ENCODE measurements at regions not wholly inside any gene's neighbourhood (a gene's known extent, or its start where the extent isn't known, plus 50 kb on each side); places are given as distances from the start of the nearest gene placed in this dataset.

GRCh38 chr3:31181661-31182060 is 287.2 kb upstream of the GADL1 start:
- FAIRE-seq (no peak), DNase-seq (ENCODE audit: low read depth) (no peak)
- Mint-ChIP-seq H3K9me3 (ENCODE audit: unreplicated experiment) (no peaks in the 10 kb centered on the region), H3K27ac (ENCODE audit: unreplicated experiment) (no peak overlapping the region), H3K4me1 (ENCODE audit: low read depth, unreplicated experiment) (peaks cover 13% of the 10 kb centered on the region), H3K36me3 (ENCODE audit: low read depth, unreplicated experiment) (no peaks in the 10 kb centered on the region), H3K27me3 (ENCODE audit: low read depth, unreplicated experiment) (no peaks in the 10 kb centered on the region), H3K4me3 (ENCODE audit: unreplicated experiment) (no peak overlapping the region)
- TF ChIP-seq CTCF (IDR thresholded peaks at IDR 0.05; ENCODE audit: insufficient read depth, low read depth, low read length) (no peak), EZH2 (IDR thresholded peaks at IDR 0.05; ENCODE audit: insufficient read depth, low read length) (no peak)
- Histone ChIP-seq H3K9me3 (ENCODE audit: insufficient read depth, low read depth, low read length) (no peaks in the 10 kb centered on the region), H3K9ac (ENCODE audit: low read length) (no peak overlapping the region), H3K79me2 (ENCODE audit: insufficient read depth, low read length) (no peaks in the 10 kb centered on the region), H3K4me3 (ENCODE audit: insufficient read depth, low read depth, low read length) (no peak overlapping the region), H3K4me2 (ENCODE audit: low read length) (no peak overlapping the region), H3K27ac (ENCODE audit: low read depth, low read length) (no peak overlapping the region), H3K36me3 (ENCODE audit: insufficient read depth, low read length) (no peaks in the 10 kb centered on the region), H3K4me1 (ENCODE audit: insufficient read depth, low read length) (no peaks in the 10 kb centered on the region), H3K27me3 (ENCODE audit: insufficient read depth, low read length) (no peaks in the 10 kb centered on the region), H4K20me1 (ENCODE audit: insufficient read depth, low read length) (no peaks in the 10 kb centered on the region), H2AFZ (ENCODE audit: low read depth, low read length) (no peak overlapping the region)

DNA sequence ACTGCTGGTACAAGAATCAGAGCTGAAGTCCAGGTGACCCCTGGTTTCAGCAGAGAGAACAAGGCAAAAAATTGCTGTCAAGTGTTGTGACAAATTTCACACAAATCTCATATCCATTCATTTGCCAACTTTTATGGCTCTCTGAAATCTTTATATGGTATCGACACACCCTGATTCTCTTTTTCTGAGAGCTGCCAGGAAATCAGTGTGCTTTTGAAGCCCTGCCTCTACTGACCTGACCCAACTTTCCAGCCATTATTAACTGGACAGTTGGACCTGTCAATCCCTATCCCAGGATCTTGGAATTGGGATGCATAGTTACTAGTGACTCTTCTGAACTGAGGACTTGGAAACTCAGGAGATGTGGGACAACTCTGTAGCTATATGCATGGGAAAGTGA is 288.2 kb upstream of the GADL1 start:
- FAIRE-seq (no peak), DNase-seq (ENCODE audit: low read depth) (no peak)
- Mint-ChIP-seq H3K4me1 (ENCODE audit: low read depth, unreplicated experiment) (peaks cover 13% of the 10 kb centered on the region), H3K27ac (ENCODE audit: unreplicated experiment) (no peak overlapping the region), H3K36me3 (ENCODE audit: low read depth, unreplicated experiment) (no peaks in the 10 kb centered on the region), H3K27me3 (ENCODE audit: low read depth, unreplicated experiment) (no peaks in the 10 kb centered on the region), H3K4me3 (ENCODE audit: unreplicated experiment) (no peak overlapping the region), H3K9me3 (ENCODE audit: unreplicated experiment) (no peaks in the 10 kb centered on the region)
- no peaks in the 10 kb centered on the region for H3K9me3 ChIP-seq (ENCODE audit: insufficient read depth, low read depth, low read length)
- H4K20me1 ChIP-seq (ENCODE audit: insufficient read depth, low read length): no peaks in the 10 kb centered on the region
- H3K27ac ChIP-seq (ENCODE audit: low read depth, low read length): no peak overlapping the region
- no peak overlapping the region for H3K4me3 ChIP-seq (ENCODE audit: insufficient read depth, low read depth, low read length)
- no peaks in the 10 kb centered on the region for H3K79me2 ChIP-seq (ENCODE audit: insufficient read depth, low read length)
- no peaks in the 10 kb centered on the region for H3K4me1 ChIP-seq (ENCODE audit: insufficient read depth, low read length)
- H2AFZ ChIP-seq (ENCODE audit: low read depth, low read length): no peak overlapping the region
- H3K9ac ChIP-seq (ENCODE audit: low read length): no peak overlapping the region
- no peaks in the 10 kb centered on the region for H3K27me3 ChIP-seq (ENCODE audit: insufficient read depth, low read length)
- H3K36me3 ChIP-seq (ENCODE audit: insufficient read depth, low read length): no peaks in the 10 kb centered on the region
- TF ChIP-seq EZH2 (IDR thresholded peaks at IDR 0.05; ENCODE audit: insufficient read depth, low read length): no peak
- TF ChIP-seq CTCF (IDR thresholded peaks at IDR 0.05; ENCODE audit: insufficient read depth, low read depth, low read length): no peak
- no peak overlapping the region for H3K4me2 ChIP-seq (ENCODE audit: low read length)

DNA sequence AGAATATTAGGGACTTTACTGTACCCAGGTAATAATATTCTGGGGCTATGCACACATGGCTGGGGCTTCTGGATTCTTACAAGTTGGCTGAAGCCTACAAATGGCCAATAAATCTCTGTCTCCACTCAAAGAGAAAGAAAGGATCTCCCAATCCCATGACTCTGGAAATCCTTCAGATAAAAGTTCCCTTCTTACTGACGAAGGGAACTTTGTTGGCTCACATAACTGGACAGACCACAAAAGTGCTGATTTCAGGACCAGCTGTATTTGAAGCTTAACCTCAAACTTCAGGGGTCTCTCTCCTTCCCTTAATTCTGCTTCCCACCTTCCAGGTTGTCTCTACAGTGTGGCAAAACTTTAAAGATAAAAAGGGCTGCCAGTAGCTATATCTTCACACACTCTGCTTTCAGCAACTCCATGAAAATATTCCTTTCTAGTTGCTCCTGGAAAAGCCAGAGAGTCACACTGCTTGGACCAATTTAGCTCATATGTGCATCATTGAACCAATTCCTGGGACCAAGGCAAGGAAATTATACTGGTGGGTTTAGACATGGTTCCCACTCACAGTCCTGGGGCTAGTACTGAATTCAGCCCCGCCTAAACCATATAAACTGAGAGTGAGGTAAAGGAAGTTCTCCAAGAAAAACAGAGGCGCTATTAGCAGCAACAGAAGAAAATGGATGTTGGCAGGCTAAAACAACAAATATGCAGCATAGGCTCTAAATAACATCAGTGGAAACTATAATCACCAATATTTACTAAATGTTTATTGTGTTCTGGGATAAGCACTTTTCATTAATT is 290.0 kb upstream of the GADL1 start:
- H3K27me3 Mint-ChIP-seq (ENCODE audit: low read depth, unreplicated experiment): no peaks in the 10 kb centered on the region
- H3K36me3 Mint-ChIP-seq (ENCODE audit: low read depth, unreplicated experiment): no peaks in the 10 kb centered on the region
- no peaks in the 10 kb centered on the region for H4K20me1 ChIP-seq (ENCODE audit: insufficient read depth, low read length)
- peaks cover 13% of the 10 kb centered on the region for H3K4me1 Mint-ChIP-seq (ENCODE audit: low read depth, unreplicated experiment)
- H3K4me1 ChIP-seq (ENCODE audit: insufficient read depth, low read length): no peaks in the 10 kb centered on the region
- H3K36me3 ChIP-seq (ENCODE audit: insufficient read depth, low read length): no peaks in the 10 kb centered on the region
- H3K27ac Mint-ChIP-seq (ENCODE audit: unreplicated experiment): no peak overlapping the region
- H3K4me2 ChIP-seq (ENCODE audit: low read length): no peak overlapping the region
- TF ChIP-seq EZH2 (IDR thresholded peaks at IDR 0.05; ENCODE audit: insufficient read depth, low read length): no peak
- no peak overlapping the region for H3K4me3 ChIP-seq (ENCODE audit: insufficient read depth, low read depth, low read length)
- H2AFZ ChIP-seq (ENCODE audit: low read depth, low read length): no peak overlapping the region
- FAIRE-seq: no peak
- no peak overlapping the region for H3K4me3 Mint-ChIP-seq (ENCODE audit: unreplicated experiment)
- no peaks in the 10 kb centered on the region for H3K27me3 ChIP-seq (ENCODE audit: insufficient read depth, low read length)
- no peaks in the 10 kb centered on the region for H3K79me2 ChIP-seq (ENCODE audit: insufficient read depth, low read length)
- H3K27ac ChIP-seq (ENCODE audit: low read depth, low read length): no peak overlapping the region
- H3K9ac ChIP-seq (ENCODE audit: low read length): no peak overlapping the region
- DNase-seq (ENCODE audit: low read depth): peak; percentile 47
- H3K9me3 ChIP-seq (ENCODE audit: insufficient read depth, low read depth, low read length): no peaks in the 10 kb centered on the region
- H3K9me3 Mint-ChIP-seq (ENCODE audit: unreplicated experiment): no peaks in the 10 kb centered on the region
